Cardiac fibroblast (primary cell): ENCODE measurements at regions not wholly inside any gene's neighbourhood (a gene's known extent, or its start where the extent isn't known, plus 50 kb on each side); places are given as distances from the start of the nearest gene placed in this dataset.
"Not testable (repeated sequence)": the region's sequence is repeated elsewhere in the genome, so short reads cannot be mapped to it uniquely, and the experiment has no call there.

Experiments
- DNase-seq, 2 donors: peaks; one replicate each; pipeline versions ENCODE4 v3.0.0 to v3.0.0-alpha.2; 2010; ENCODE audit warnings: low read depth in 2 of 2
- H3K4me3 ChIP-seq, 2 donors: replicated peaks in 1 of 2; 1 replicate in 1 of 2; 2 replicates in 1 of 2; pipeline ENCODE4 v1.5.1; 2011; ENCODE audit warnings: low read depth in 2 of 2, low read length in 2 of 2, mild to moderate bottlenecking in 2 of 2, moderate library complexity in 1 of 2
- TF ChIP-seq, protein P1 (sequence below): IDR thresholded peaks from one replicate; pipeline ENCODE4 v1.5.1; 2011; ENCODE audit warnings: low read depth, mild to moderate bottlenecking, low read length, inconsistent platforms

DNA sequence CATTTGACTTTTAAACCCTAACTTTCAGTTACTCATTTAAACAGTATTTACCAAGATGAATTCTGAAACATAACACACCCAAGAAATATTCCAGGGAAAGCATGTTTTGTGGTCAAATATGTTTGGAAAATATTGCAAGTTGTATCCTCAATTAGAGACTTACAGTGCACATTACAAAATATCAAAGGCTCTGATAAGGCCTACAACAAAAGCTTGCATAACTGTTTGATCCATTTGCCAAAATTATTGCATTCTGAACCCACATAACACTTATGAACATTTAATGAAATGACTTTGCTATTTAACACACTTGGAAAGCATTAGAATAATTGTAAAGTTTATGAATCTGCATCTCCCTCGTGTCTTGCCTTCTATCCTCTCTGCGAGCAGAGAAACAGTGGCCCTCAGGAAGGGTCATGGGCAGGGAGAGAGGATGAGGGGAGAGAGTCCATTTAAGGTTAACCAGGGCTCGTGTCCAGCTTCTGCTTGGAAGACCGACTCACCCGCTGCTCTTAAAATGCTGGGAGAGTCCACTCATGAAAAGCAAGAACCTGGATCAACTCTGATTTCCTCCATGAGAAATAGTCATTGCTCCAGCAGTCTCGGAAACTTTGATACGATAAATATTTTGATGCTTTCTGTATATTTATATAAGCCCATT, 408.2 kb upstream of the ZMIZ1 start:
- TF ChIP-seq, protein P1, sequence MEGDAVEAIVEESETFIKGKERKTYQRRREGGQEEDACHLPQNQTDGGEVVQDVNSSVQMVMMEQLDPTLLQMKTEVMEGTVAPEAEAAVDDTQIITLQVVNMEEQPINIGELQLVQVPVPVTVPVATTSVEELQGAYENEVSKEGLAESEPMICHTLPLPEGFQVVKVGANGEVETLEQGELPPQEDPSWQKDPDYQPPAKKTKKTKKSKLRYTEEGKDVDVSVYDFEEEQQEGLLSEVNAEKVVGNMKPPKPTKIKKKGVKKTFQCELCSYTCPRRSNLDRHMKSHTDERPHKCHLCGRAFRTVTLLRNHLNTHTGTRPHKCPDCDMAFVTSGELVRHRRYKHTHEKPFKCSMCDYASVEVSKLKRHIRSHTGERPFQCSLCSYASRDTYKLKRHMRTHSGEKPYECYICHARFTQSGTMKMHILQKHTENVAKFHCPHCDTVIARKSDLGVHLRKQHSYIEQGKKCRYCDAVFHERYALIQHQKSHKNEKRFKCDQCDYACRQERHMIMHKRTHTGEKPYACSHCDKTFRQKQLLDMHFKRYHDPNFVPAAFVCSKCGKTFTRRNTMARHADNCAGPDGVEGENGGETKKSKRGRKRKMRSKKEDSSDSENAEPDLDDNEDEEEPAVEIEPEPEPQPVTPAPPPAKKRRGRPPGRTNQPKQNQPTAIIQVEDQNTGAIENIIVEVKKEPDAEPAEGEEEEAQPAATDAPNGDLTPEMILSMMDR = no peak
- no peak overlapping the region for H3K4me3 ChIP-seq
- no peak for DNase-seq

DNA sequence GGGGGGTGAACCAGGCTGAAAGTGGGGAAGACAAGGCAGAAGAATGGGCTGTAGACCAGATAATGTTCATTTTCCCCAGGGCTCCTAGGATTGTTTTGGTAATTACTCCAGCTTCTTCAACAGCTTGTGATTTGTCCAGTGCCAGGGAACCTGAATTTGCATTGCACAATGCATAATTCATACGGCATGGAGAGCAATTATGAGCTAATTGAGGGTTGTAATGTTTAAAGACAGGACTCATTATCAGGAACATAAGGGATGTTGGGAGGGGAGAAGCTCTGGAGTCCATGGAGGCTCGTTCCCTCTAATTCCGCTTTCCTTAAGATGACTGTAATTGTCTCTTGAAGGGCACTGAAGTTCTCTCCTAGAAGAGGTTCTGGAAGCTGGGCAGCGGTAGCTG, 405.0 kb upstream of the ZMIZ1 start:
- no peak overlapping the region for H3K4me3 ChIP-seq
- TF ChIP-seq, protein P1 = no peak
- no peak for DNase-seq

- TF ChIP-seq, protein P1 = peak; percentile 71
- peak; percentile 52 to 72 for DNase-seq
- no peak overlapping the region for H3K4me3 ChIP-seq
Measured at GRCh38 chr10:78664929-78665553, 403.7 kb upstream of the ZMIZ1 start.

GRCh38 chr10:78672918-78673317, 395.8 kb upstream of the ZMIZ1 start:
- TF ChIP-seq, protein P1 = no peak
- H3K4me3 ChIP-seq = no peak overlapping the region
- DNase-seq = peak in 1 of 2 donors; percentile 38

- DNase-seq, H3K4me3 ChIP-seq: not testable (repeated sequence)
Measured at GRCh38 chr10:78681141-78681540, 387.6 kb upstream of the ZMIZ1 start.

DNA sequence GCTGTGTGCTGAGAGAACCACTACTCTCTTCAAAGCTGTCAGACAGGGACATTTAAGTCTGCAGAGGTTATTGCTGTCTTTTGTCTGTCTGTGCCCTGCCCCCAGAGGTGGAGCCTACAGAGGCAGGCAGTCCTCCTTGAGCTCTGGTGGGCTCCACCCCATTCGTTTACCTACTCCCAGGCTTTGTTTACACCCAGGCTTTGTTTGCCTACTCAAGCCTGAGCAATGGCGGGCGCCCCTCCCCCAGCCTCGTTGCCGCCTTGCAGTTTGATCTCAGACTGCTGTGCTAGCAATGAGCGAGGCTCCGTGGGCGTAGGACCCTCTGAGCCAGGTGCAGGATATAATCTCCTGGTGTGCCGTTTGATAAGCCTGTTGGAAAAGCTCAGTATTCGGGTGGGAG, 386.8 kb upstream of the ZMIZ1 start:
- not testable (repeated sequence) for H3K4me3 ChIP-seq, DNase-seq

- H3K4me3 ChIP-seq = no peak overlapping the region
- DNase-seq = no peak
- TF ChIP-seq, protein P1 = no peak
Measured at GRCh38 chr10:78684947-78685346, 383.8 kb upstream of the ZMIZ1 start.
